ENCODE measurements at regions not wholly inside any gene's neighbourhood (a gene's known extent, or its start where the extent isn't known, plus 50 kb on each side); places are given as distances from the start of the nearest gene placed in this dataset.

- no peak for DNase-seq
Observed at GRCh38 chr14:76974365-76974764, 54.1 kb downstream of the IRF2BPL start.

- no peak for DNase-seq
Observed at GRCh38 chr14:76971549-76971948, 57.0 kb downstream of the IRF2BPL start.

GRCh38 chr14:76968621-76969063 is 59.9 kb downstream of the IRF2BPL start:
- no peak for DNase-seq

GRCh38 chr14:76967788-76968187 is 60.7 kb downstream of the IRF2BPL start:
- no peak for DNase-seq

GRCh38 chr14:76965232-76965631 is 63.3 kb downstream of the IRF2BPL start:
- no peak for DNase-seq

GRCh38 chr14:76964695-76965094 is 63.8 kb downstream of the IRF2BPL start:
- no peak for DNase-seq

- no peak for DNase-seq
Observed at GRCh38 chr14:76963372-76963771, 65.1 kb downstream of the IRF2BPL start.

- no peak for DNase-seq
Observed at GRCh38 chr14:76962303-76962660, 66.2 kb downstream of the IRF2BPL start.

GRCh38 chr14:76961631-76962302 is 66.7 kb downstream of the IRF2BPL start:
- DNase-seq: peak; percentile 47

- DNase-seq: no peak
Observed at GRCh38 chr14:76958980-76959710, 69.4 kb downstream of the IRF2BPL start.

GRCh38 chr14:76958020-76958979 is 70.2 kb downstream of the IRF2BPL start:
- DNase-seq: no peak

GRCh38 chr14:76957224-76957891 is 71.2 kb downstream of the IRF2BPL start:
- DNase-seq: peak; percentile 19

GRCh38 chr14:76956316-76957090 is 72.0 kb downstream of the IRF2BPL start:
- DNase-seq: peak; percentile 91

GRCh38 chr14:76955575-76956315 is 72.8 kb downstream of the IRF2BPL start:
- DNase-seq: peak; percentile 62

- DNase-seq: no peak
Observed at GRCh38 chr14:76954394-76955190, 73.9 kb downstream of the IRF2BPL start.

GRCh38 chr14:76953311-76953945 is 75.1 kb downstream of the IRF2BPL start:
- peak; percentile 34 for DNase-seq

- no peak for DNase-seq
Observed at GRCh38 chr14:76951166-76951565, 77.3 kb downstream of the IRF2BPL start.

GRCh38 chr14:76950055-76951020 is 78.2 kb downstream of the IRF2BPL start:
- DNase-seq: no peak

GRCh38 chr14:76948976-76949375 is 79.5 kb downstream of the IRF2BPL start:
- no peak for DNase-seq
